GM18909 (cell line): ENCODE measurements at regions not wholly inside any gene's neighbourhood (a gene's known extent, or its start where the extent isn't known, plus 50 kb on each side); places are given as distances from the start of the nearest gene placed in this dataset.

Experiments
- ATAC-seq: cut with Tn5 transposase; IDR thresholded peaks from one replicate; pipeline ENCODE4 v1.9.1; 2021; ENCODE audit warnings: mild to moderate bottlenecking; ENCODE audit not compliant: unreplicated experiment, poor library complexity

DNA sequence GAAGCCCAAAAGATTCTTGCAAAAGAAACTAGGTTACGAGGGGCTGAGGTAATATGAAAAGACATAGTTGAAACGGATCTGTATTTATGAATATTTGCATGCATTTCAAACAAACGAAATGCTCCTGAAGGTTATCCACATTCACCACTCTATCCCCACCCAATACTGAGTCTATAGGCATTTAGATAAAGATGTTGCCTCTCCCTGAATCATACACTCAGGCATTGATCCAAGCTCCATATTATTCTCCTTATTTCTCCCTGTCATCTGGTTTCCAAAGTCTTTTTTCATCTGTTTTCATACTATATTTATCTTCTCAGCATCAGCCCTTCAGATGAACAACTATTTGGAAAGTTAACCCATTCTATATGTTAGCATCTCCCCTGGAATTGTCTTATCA lies 492.5 kb upstream of the TGFBR2 start:
- no peak for ATAC-seq

GRCh38 chr3:30114918-30115317 lies 491.5 kb upstream of the TGFBR2 start:
- no peak for ATAC-seq

GRCh38 chr3:30122359-30122758 lies 484.0 kb upstream of the TGFBR2 start:
- ATAC-seq, result no peak

- ATAC-seq, result no peak
These were observed 483.2 kb upstream of the TGFBR2 start for GRCh38 chr3:30123224-30123623.

GRCh38 chr3:30123755-30124154 lies 482.6 kb upstream of the TGFBR2 start:
- no peak for ATAC-seq

- no peak for ATAC-seq
These were observed 481.7 kb upstream of the TGFBR2 start for GRCh38 chr3:30124435-30125370.

DNA sequence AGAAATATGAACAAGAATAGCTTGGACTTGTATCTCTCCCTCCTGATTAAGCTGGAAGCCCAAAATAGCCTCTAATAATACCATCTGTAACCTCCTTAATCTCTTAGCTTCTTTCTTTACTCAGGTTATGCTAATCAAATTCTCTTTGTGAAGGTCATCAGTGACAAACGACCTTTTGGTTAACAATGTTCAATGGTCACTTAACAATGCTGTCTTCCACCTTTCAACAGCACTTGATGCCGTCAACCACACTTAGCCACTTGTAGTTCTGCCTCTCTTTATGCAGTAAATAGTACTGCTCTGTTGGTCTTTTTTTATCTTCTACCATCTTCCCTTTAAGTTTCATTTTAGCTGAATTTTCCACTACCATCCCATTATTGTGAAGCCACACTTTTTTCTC lies 476.6 kb upstream of the TGFBR2 start:
- ATAC-seq, result no peak

- no peak for ATAC-seq
These were observed 476.0 kb upstream of the TGFBR2 start for GRCh38 chr3:30130391-30130790.

- ATAC-seq, result no peak
These were observed 475.2 kb upstream of the TGFBR2 start for GRCh38 chr3:30131191-30131590.

DNA sequence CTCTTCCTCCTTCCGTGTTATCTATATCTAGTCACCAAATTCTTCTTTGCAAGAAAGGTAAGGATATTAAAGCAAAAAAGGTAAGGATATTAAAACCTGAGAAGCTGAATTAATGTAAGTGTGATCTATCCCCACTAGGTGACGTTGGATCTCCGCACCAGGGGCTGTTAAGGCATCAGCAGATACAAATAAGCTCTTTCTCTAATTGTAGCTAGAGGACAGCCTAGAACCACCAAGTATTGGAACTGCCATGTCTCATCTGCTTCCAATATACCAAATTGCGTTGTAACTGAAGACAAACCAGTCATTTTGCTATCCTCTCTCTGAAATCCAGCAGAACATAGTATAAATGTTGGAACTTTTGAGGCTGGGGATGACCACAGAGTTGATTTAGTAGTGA lies 471.2 kb upstream of the TGFBR2 start:
- no peak for ATAC-seq

GRCh38 chr3:30139283-30139682 lies 467.1 kb upstream of the TGFBR2 start:
- no peak for ATAC-seq

- ATAC-seq, result no peak
These were observed 465.9 kb upstream of the TGFBR2 start for GRCh38 chr3:30140356-30141075.

DNA sequence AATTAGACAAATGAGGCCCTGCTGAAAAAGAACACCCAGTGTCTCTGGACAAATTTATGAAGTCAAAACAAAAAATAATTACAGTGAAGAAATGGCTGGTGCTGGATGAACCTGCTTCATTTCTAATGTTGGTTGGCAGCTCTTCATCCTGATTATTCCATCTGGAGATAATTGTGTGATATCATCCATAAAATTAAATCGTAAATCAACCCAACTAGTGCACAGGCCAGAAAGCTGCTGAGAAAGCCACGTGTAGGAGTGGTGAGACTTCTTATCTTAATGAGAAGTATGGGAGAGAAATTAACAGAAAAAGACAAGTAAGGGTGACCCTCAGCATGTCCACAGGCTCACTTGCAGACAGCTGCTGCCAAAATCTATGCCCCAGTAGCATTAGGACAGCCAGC lies 465.2 kb upstream of the TGFBR2 start:
- ATAC-seq, result no peak

DNA sequence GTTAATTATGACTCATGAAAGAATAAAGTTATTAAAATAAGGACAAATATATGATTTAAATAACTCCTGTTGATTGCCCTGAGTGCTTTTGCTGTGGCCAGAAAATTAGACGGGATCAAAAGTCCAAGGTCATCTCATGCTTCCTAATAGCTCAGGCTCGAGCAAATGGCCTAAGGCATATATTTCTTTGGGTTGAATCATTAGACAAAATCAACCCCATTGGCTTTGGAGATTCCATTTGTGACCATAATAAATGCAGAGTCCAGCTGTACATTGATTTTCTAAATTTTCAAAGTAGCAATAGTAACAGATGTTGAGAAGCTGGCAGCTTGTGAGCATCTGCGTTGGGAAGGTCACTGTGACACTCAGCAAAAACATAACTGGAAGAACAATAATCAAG lies 464.5 kb upstream of the TGFBR2 start:
- no peak for ATAC-seq

- ATAC-seq, result no peak
These were observed 463.5 kb upstream of the TGFBR2 start for GRCh38 chr3:30142946-30143345.

DNA sequence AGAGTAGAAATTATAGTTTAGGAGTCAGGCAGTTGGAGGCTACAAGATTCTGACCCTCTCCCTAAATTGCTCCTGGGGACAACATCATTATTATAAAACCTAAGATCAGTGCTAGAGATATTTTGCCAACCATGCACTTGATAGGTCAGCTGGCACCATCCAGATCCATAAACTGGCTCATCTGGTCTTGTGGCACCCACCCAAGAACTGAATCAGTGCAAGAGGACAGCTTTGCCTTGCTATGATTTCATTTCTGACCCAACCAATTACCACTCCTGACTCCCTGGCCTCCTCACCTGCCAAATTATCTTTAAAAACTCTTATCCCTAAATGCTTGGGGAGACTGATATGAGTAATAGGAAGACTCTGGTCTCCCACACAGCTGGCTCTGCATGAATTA lies 461.1 kb upstream of the TGFBR2 start:
- ATAC-seq, result no peak

DNA sequence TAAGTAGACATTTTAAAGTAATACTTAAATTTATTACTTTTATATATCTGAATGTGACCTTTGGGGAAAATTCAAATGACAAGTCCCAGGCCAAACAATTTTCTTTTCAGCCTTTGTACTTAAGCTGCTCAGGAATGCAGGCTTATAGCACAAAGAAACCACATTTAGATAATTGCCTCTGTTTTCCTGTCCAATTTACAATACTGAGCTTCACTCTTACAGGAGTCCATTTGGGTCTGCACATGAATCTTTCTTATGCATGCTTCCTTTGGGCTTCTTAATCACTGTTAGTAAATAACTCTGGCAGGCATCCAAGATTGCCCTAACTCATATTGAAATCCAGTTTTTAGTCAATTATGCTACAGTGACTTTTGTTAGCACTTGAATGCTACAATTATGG lies 459.4 kb upstream of the TGFBR2 start:
- no peak for ATAC-seq

DNA sequence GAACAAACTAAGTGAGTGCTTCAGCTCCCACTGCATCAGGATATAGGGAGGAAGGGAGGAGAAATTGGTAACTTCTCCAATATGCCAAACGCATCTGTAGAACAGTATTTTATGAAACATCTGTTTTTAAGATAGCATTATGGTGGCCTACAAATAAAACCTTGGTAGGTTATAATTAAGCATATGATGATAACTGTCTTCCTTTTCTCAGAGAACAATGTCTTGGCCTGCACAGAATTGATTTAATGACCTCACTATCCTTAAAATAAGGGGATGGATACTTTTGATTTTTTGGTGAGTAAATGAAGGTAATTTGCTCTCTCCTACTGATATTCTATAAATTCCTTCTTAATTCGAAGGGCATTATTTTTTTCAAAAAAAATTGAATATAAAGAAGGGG lies 451.5 kb upstream of the TGFBR2 start:
- no peak for ATAC-seq

- ATAC-seq, result no peak
These were observed 450.6 kb upstream of the TGFBR2 start for GRCh38 chr3:30155755-30156154.

DNA sequence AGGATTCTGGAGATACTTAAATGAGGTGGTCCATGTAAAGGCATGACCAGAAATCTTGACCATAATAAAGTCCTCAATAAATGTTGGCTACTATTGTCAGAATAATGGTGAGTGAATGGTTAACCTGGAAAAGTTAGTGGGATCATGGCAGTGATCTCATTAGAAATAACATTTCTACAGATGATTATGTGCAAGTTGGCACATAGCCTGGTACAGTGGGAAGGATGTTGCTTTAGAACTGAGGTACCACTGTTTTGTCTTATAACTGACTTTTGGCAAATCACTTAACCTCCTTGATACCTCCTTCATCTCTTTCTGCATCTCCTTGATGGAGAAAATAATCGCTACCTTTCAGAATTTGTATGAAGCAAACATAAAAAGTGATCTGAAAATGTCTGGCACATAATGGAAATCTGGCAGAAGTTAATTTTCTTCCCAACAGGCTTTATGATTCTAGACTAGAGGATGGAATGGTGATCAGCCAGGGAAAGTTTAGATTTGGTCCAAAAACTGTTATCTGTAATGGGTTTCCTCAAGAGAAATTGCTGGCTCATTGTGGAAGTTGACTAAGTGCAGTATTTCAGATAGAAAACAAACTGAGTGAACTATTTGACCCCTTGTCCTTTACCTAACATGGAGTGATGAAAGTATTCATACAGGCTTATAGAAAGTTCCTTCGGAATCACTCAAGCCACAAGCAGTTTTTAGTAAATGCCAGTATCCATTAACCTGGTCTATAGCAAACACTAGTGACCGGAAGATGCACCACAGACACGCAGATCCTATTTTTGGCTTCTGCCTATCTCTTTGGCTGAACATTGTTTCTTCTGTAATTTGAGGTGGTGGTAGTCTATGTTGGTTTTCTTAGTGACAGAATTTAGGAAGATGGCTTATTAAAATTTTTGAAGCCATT lies 449.6 kb upstream of the TGFBR2 start:
- no peak for ATAC-seq

- no peak for ATAC-seq
These were observed 445.0 kb upstream of the TGFBR2 start for GRCh38 chr3:30161375-30161774.
